Kidney capillary endothelial cell (primary cell): ENCODE measurements at regions not wholly inside any gene's neighbourhood (a gene's known extent, or its start where the extent isn't known, plus 50 kb on each side); places are given as distances from the start of the nearest gene placed in this dataset.

Experiments
- DNase-seq: peaks from one replicate; pipeline ENCODE4 v3.0.0-alpha.2; 2018; ENCODE audit warnings: low spot score

DNA sequence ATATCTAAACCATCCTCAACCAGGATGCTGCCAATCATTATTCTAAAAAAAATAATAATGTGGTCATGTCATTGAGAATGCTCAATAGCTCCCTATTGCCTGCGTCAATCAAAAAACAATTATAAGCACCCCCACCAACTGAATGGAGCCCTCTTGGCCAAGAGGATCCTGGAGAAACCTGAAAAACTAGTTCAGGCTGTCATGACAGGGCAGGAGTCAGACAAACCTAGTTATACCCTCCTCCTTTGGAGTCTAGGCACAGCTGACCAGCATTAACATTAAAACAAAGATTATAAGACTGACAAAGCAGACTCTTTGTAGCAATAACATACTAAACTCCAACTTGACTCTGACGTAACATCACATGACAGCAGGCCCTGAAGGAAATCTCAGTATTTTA is 119.2 kb upstream of the CCL2 start:
- no peak for DNase-seq

GRCh38 chr17:34140006-34140405 is 115.1 kb upstream of the CCL2 start:
- DNase-seq: no peak

GRCh38 chr17:34141590-34141989 is 113.5 kb upstream of the CCL2 start:
- DNase-seq: no peak

GRCh38 chr17:34143430-34143829 is 111.7 kb upstream of the CCL2 start:
- DNase-seq: no peak

- DNase-seq: no peak
These were observed 108.5 kb upstream of the CCL2 start for GRCh38 chr17:34146440-34147043.

DNA sequence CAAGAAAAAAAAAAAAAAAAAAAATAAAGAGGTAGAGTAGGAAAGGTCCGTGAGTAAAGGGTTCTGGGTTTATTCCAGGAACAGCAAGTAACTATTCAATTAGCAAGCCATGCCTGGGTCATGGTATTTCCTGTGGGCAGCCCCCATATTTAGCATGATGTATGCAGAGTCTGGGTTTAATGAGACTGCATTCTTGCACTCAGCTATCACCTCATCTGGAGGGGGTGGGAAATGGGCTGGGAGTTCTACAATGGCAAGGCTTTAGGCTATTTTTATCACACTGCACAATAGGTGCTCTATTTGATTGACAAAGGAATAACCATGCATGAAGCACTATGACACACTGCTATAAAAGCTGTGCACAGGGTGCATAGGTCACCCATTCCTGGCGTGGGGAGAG is 104.0 kb upstream of the CCL2 start:
- no peak for DNase-seq

- DNase-seq: no peak
These were observed 101.1 kb upstream of the CCL2 start for GRCh38 chr17:34153991-34154390.

GRCh38 chr17:34154961-34155730 is 99.9 kb upstream of the CCL2 start:
- DNase-seq: no peak

- no peak for DNase-seq
These were observed 99.1 kb upstream of the CCL2 start for GRCh38 chr17:34155947-34156346.

DNA sequence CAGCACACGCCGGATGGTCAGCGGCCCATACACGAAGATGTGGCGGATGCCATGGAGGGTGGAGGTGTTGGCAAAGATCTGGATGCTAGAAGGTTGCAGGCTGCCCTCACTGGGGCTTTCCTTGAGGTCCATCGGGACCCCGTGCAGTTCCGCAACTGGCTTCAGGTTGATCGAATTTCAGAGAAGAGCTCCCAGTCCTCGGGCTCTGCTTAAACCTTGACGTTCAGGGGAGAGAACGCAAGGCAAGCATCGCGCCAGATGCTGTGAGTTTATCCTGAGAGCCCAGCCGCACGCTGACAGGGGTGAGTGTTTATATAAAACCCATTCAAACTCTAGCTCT is 98.7 kb upstream of the CCL2 start:
- DNase-seq: no peak

GRCh38 chr17:34156741-34157589 is 98.1 kb upstream of the CCL2 start:
- DNase-seq: no peak

DNA sequence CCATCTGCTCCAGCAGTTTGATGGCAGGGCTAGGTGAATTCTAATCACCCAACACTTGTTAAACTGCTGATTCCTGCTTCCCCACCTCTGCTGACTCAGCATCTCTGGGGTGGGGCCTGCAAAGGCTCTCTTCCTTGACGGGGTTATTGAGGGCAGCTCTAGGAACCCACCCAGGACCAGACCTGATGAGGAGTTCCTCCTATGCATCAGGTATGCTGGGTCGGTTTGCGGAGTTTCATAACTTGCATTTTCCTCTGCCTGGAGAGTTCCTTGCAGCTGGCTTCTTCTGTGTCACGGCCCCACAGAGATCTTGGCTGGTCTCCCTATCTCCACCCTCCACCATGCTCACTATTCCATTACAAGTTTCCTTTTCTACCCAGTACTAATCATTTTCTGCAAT is 93.4 kb upstream of the CCL2 start:
- no peak for DNase-seq

GRCh38 chr17:34163123-34163522 is 92.0 kb upstream of the CCL2 start:
- DNase-seq: no peak

- DNase-seq: no peak
These were observed 91.4 kb upstream of the CCL2 start for GRCh38 chr17:34163646-34164045.

GRCh38 chr17:34164837-34165236 is 90.2 kb upstream of the CCL2 start:
- DNase-seq: no peak

- DNase-seq: no peak
These were observed 88.7 kb upstream of the CCL2 start for GRCh38 chr17:34166352-34166751.

DNA sequence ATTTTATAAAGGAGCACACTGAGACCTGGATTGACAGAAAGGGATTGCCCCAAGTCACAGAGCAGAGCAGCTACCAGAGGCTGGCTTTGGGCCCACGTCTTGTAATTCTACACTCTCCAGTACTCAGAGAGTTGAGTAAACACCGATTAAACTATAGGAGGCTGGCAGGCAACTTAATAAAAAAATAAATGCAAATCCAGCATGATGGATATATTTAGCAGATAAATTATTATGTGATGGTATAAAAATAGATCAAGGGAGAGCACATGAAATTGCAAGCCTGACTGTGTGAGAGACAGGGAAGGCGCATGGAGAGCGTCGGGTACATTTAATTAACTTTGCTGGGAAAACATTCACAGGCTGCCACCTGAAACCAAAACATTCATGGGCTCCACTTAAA is 87.7 kb upstream of the CCL2 start:
- DNase-seq: no peak

GRCh38 chr17:34168989-34169388 is 86.1 kb upstream of the CCL2 start:
- DNase-seq: no peak

DNA sequence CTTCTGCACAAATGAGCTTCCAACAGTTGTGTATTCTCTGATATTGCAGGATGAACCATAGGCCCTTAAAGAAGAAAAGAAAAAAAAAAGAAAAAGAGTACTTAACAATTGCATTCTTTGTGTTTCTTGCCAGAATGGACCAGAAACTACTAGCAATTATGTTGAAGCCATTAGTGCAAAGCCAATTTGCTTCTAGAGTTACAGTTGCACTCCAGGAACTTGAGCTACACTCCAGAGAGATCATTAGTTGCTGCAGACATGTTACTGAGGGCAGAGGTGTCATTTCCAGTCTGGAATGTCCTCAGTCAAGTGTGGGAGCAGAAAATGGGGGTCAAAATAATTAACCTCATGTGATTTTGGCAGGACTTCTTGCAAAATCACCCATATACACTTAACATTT is 85.6 kb upstream of the CCL2 start:
- DNase-seq: no peak

GRCh38 chr17:34171245-34171818 is 83.8 kb upstream of the CCL2 start:
- peak; percentile 51 for DNase-seq

DNA sequence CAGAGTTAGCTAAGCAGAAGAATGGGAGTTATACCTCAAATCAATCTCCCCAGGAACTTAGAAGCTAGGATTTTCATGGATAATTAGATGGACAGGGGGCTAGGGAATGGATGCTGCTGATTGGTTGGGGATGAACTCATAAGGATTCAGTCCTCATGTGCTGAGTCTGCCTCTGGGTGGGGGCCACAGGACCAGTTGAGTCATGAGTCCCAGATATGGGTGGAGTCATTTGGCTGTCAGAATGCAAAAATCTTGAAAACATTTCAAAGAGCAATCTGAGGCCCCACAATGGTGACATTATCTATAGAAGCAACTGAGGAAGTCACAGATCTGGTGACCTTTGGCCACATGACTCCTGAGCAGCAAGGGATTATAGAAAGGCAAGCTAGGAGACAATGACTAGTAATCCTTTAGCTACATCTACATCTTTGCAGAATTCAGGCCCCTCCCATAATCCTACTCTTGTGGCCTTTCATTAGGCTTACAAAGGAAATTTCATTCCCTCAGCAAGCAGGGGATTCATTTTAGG is 82.6 kb upstream of the CCL2 start:
- DNase-seq: no peak

GRCh38 chr17:34173241-34173640 is 81.8 kb upstream of the CCL2 start:
- no peak for DNase-seq

- DNase-seq: no peak
These were observed 80.6 kb upstream of the CCL2 start for GRCh38 chr17:34174496-34174895.
